Panc1 (cell line): ENCODE measurements at regions not wholly inside any gene's neighbourhood (a gene's known extent, or its start where the extent isn't known, plus 50 kb on each side); places are given as distances from the start of the nearest gene placed in this dataset.

Source experiments
- ATAC-seq: fragments of 200-7000 bp; cut with Tn5 transposase; 2 replicates; pipeline ENCODE4 v1.9.1; 2020; ENCODE audit warnings: mild to moderate bottlenecking, moderate library complexity
- BruUV-seq: library from RNA; stranded (reverse); fragments of 400-500 nt; replicated peaks from 2 replicates; lab custom pipeline; 2021; lab: Mats Ljungman, UMichigan
- CTCF ChIA-PET: fragments of 300-600 bp; sonication (Branson Sonifier 250); formaldehyde crosslinking; loops from one replicate; lab custom pipeline; 2022; ENCODE audit warnings: antibody characterized with exemption; lab: Charles Lee
- POLR2A ChIA-PET: fragments of 300-600 bp; sonication (Branson Sonifier 250); formaldehyde crosslinking; loops from one replicate; lab custom pipeline; 2022; ENCODE audit warnings: antibody characterized with exemption; lab: Charles Lee
- DNase-seq: peaks from one replicate; pipeline ENCODE4 v3.0.0-alpha.2; 2010; ENCODE audit warnings: low read depth, low spot score
- H3K27ac ChIP-seq: 2 replicates; pipeline ENCODE4 v1.5.1; 2011; ENCODE audit warnings: mild to moderate bottlenecking, low read length, inconsistent platforms
- H3K27me3 ChIP-seq: fragments of 200-500 bp; sonication (Bioruptor generic); 2 replicates; pipeline ENCODE4 v1.6.0; 2014; ENCODE audit warnings: low read length, inconsistent platforms; ENCODE audit not compliant: control insufficient read depth, insufficient read depth
- H3K36me3 ChIP-seq: fragments of 200-500 bp; sonication (Bioruptor generic); 2 replicates; pipeline ENCODE4 v1.5.1; 2014; ENCODE audit warnings: inconsistent platforms, mild to moderate bottlenecking, low read length, moderate library complexity; ENCODE audit not compliant: control insufficient read depth, insufficient read depth
- H3K4me1 ChIP-seq: 2 replicates; pipeline ENCODE4 v1.5.1; 2011; ENCODE audit warnings: inconsistent platforms, mild to moderate bottlenecking, low read length, moderate library complexity; ENCODE audit not compliant: control insufficient read depth, insufficient read depth
- H3K4me3 ChIP-seq, 2 experiments: 2 replicates each; pipeline ENCODE4 v1.5.1; 2011 to 2012; ENCODE audit warnings: low read depth in 2 of 2, low read length in 2 of 2, mild to moderate bottlenecking in 2 of 2, inconsistent platforms in 1 of 2, moderate library complexity in 1 of 2
- H3K9me3 ChIP-seq: fragments of 200-500 bp; sonication (Bioruptor generic); 2 replicates; pipeline ENCODE4 v1.5.1; 2014; ENCODE audit warnings: low read depth, mild to moderate bottlenecking, inconsistent platforms, low read length, moderate library complexity; ENCODE audit not compliant: control insufficient read depth, insufficient read depth
- POLR2AphosphoS5 ChIP-seq: IDR thresholded peaks from 2 replicates; pipeline ENCODE4 v1.6.1; 2012; ENCODE audit warnings: mild to moderate bottlenecking, low read depth, low read length, moderate library complexity
- SIN3A ChIP-seq: IDR thresholded peaks from 2 replicates; pipeline ENCODE4 v1.6.1; 2012; ENCODE audit warnings: low read depth, mild to moderate bottlenecking, low read length, moderate library complexity, borderline replicate concordance; ENCODE audit not compliant: insufficient read depth
- TCF7L2 ChIP-seq: IDR thresholded peaks from 2 replicates; pipeline ENCODE4 v1.6.1; 2011; ENCODE audit warnings: mild to moderate bottlenecking, low read depth, low read length, inconsistent platforms
- in situ Hi-C: cut with HindIII; loops from 2 replicates; pipeline ENCODE4 v1.10.0; 2016; ENCODE audit warnings: low sequenced_read_pairs, low pct_unique_long_range_greater_than_20kb
- intact Hi-C: fragments of 100-400 bp; cut with micrococcal nuclease; formaldehyde crosslinking; loops from one replicate; pipeline ENCODE4 v1.10.0; 2022; ENCODE audit not compliant: unreplicated experiment
- TF ChIP-seq, protein P1 (sequence below), 2 experiments: IDR thresholded peaks; 2 replicates each; pipeline ENCODE4 v1.6.1; 2011 to 2012; ENCODE audit warnings: low read depth in 2 of 2, control low read depth in 1 of 2, low read length in 1 of 2, mild to moderate bottlenecking in 1 of 2, moderate library complexity in 1 of 2; ENCODE audit not compliant: insufficient read depth in 1 of 2
- TF ChIP-seq, protein P2 (sequence below): fragments of 450-650 bp; IDR thresholded peaks from 2 replicates; pipeline ENCODE4 v1.5.1; 2017; ENCODE audit warnings: mild to moderate bottlenecking

DNA sequence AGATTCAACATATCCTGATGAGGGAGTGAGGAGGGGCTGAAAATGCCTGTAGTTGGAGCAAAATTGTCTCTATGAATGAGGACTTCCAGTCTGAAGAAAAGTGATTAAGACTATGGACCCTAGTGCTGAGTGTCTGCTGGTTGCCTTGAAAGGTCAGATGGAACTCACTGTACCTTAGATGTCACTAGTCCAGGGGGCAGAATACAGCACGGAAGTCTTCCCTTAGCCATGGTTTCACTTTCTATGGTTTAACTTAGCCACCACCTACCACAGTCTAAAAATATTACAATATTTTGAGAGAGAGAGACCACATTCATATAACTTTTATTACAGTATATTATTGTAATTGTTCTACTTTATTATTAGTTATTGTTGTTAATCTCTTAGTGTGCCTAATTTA is 223.1 kb downstream of the FMR1NB start:
- TF ChIP-seq, protein P1, sequence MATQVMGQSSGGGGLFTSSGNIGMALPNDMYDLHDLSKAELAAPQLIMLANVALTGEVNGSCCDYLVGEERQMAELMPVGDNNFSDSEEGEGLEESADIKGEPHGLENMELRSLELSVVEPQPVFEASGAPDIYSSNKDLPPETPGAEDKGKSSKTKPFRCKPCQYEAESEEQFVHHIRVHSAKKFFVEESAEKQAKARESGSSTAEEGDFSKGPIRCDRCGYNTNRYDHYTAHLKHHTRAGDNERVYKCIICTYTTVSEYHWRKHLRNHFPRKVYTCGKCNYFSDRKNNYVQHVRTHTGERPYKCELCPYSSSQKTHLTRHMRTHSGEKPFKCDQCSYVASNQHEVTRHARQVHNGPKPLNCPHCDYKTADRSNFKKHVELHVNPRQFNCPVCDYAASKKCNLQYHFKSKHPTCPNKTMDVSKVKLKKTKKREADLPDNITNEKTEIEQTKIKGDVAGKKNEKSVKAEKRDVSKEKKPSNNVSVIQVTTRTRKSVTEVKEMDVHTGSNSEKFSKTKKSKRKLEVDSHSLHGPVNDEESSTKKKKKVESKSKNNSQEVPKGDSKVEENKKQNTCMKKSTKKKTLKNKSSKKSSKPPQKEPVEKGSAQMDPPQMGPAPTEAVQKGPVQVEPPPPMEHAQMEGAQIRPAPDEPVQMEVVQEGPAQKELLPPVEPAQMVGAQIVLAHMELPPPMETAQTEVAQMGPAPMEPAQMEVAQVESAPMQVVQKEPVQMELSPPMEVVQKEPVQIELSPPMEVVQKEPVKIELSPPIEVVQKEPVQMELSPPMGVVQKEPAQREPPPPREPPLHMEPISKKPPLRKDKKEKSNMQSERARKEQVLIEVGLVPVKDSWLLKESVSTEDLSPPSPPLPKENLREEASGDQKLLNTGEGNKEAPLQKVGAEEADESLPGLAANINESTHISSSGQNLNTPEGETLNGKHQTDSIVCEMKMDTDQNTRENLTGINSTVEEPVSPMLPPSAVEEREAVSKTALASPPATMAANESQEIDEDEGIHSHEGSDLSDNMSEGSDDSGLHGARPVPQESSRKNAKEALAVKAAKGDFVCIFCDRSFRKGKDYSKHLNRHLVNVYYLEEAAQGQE (IDR thresholded peaks at IDR 0.05; ENCODE audit: insufficient read depth in 1 of 2, low read depth in 2 of 2, low read length in 1 of 2) = no peak
- TF ChIP-seq POLR2AphosphoS5 (no peak), TCF7L2 (no peak), SIN3A (no peak)
- TF ChIP-seq, protein P2, sequence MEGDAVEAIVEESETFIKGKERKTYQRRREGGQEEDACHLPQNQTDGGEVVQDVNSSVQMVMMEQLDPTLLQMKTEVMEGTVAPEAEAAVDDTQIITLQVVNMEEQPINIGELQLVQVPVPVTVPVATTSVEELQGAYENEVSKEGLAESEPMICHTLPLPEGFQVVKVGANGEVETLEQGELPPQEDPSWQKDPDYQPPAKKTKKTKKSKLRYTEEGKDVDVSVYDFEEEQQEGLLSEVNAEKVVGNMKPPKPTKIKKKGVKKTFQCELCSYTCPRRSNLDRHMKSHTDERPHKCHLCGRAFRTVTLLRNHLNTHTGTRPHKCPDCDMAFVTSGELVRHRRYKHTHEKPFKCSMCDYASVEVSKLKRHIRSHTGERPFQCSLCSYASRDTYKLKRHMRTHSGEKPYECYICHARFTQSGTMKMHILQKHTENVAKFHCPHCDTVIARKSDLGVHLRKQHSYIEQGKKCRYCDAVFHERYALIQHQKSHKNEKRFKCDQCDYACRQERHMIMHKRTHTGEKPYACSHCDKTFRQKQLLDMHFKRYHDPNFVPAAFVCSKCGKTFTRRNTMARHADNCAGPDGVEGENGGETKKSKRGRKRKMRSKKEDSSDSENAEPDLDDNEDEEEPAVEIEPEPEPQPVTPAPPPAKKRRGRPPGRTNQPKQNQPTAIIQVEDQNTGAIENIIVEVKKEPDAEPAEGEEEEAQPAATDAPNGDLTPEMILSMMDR = no peak

DNA sequence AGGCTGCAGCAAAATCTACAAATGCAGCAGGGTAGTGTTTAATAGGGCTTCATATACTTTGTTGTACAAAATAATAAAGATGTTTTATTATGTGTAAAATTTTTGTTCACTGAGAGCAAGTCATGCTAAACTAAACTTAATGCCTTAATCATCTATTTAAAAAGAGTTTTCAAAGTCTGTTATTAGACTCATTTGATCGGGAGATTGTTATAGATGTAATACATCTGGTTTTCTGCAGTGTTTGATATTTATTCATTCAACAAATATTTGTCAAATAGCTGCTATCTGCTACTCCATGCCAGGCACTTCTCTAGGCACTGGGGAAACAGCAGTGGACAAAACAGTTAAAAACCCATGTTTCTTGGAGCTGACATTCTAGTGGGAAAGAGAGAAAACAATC is 233.6 kb downstream of the FMR1NB start:
- H3K27ac ChIP-seq = no peak overlapping the region
- ATAC-seq (no peak), DNase-seq (no peak)
- in situ Hi-C loops = no loop called here
- H3K27me3 ChIP-seq = no peaks in the 10 kb centered on the region
- H3K4me1 ChIP-seq = no peaks in the 10 kb centered on the region
- POLR2A ChIA-PET = no interaction called here
- H3K9me3 ChIP-seq = no peaks in the 10 kb centered on the region
- BruUV-seq = no TSS peak
- CTCF ChIA-PET = no interaction called here
- H3K4me3 ChIP-seq = no peak overlapping the region
- H3K36me3 ChIP-seq = no peaks in the 10 kb centered on the region
- TF ChIP-seq, protein P2 = no peak
- TF ChIP-seq POLR2AphosphoS5 (no peak), SIN3A (no peak)
- intact Hi-C loops = no loop called here

More for the DNA sequence above, 223.1 kb downstream of the FMR1NB start:
- no peak overlapping the region for H3K4me3 ChIP-seq
- no peak overlapping the region for H3K27ac ChIP-seq
- no peaks in the 10 kb centered on the region for H3K4me1 ChIP-seq
- no peaks in the 10 kb centered on the region for H3K27me3 ChIP-seq
- H3K36me3 ChIP-seq = no peaks in the 10 kb centered on the region
- intact Hi-C loops = no loop called here
- ATAC-seq = no peak
- no peaks in the 10 kb centered on the region for H3K9me3 ChIP-seq
- BruUV-seq = no TSS peak
- ChIA-PET POLR2A (no interaction called here), CTCF (no interaction called here)
- in situ Hi-C loops = no loop called here
- DNase-seq = no peak
